ENCODE measurements at regions not wholly inside any gene's neighbourhood (a gene's known extent, or its start where the extent isn't known, plus 50 kb on each side); places are given as distances from the start of the nearest gene placed in this dataset.

DNA sequence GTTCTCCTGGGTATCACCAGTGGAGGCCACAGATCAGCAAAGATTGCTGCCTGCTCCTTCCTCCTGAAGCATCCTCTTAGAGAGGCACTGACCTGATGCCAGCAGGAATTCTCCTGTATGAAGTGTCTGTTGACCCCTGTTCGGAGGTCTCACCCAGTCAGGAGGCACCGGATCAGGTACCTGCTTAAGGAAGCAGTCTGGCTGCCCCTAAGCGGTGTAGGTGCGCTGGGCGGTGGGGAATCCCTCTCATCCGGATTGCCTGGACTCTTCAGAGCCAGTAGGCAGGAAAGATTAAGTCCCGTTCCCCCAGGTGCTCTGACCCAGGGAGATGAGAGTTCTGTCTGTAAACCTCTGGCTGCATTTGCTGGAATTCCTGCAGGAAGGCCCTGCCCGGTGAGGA, 455.2 kb downstream of the CCDC91 start:
- TF ChIP-seq POLR2AphosphoS5 (IDR thresholded peaks at IDR 0.05; ENCODE audit: low read depth) (no peak), SPI1 (IDR thresholded peaks at IDR 0.05; ENCODE audit: borderline replicate concordance, low read depth) (no peak)
- TF ChIP-seq, protein P1, sequence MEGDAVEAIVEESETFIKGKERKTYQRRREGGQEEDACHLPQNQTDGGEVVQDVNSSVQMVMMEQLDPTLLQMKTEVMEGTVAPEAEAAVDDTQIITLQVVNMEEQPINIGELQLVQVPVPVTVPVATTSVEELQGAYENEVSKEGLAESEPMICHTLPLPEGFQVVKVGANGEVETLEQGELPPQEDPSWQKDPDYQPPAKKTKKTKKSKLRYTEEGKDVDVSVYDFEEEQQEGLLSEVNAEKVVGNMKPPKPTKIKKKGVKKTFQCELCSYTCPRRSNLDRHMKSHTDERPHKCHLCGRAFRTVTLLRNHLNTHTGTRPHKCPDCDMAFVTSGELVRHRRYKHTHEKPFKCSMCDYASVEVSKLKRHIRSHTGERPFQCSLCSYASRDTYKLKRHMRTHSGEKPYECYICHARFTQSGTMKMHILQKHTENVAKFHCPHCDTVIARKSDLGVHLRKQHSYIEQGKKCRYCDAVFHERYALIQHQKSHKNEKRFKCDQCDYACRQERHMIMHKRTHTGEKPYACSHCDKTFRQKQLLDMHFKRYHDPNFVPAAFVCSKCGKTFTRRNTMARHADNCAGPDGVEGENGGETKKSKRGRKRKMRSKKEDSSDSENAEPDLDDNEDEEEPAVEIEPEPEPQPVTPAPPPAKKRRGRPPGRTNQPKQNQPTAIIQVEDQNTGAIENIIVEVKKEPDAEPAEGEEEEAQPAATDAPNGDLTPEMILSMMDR (IDR thresholded peaks at IDR 0.05; ENCODE audit: insufficient read depth, low read length), result no peak
- TF ChIP-seq, protein P2, sequence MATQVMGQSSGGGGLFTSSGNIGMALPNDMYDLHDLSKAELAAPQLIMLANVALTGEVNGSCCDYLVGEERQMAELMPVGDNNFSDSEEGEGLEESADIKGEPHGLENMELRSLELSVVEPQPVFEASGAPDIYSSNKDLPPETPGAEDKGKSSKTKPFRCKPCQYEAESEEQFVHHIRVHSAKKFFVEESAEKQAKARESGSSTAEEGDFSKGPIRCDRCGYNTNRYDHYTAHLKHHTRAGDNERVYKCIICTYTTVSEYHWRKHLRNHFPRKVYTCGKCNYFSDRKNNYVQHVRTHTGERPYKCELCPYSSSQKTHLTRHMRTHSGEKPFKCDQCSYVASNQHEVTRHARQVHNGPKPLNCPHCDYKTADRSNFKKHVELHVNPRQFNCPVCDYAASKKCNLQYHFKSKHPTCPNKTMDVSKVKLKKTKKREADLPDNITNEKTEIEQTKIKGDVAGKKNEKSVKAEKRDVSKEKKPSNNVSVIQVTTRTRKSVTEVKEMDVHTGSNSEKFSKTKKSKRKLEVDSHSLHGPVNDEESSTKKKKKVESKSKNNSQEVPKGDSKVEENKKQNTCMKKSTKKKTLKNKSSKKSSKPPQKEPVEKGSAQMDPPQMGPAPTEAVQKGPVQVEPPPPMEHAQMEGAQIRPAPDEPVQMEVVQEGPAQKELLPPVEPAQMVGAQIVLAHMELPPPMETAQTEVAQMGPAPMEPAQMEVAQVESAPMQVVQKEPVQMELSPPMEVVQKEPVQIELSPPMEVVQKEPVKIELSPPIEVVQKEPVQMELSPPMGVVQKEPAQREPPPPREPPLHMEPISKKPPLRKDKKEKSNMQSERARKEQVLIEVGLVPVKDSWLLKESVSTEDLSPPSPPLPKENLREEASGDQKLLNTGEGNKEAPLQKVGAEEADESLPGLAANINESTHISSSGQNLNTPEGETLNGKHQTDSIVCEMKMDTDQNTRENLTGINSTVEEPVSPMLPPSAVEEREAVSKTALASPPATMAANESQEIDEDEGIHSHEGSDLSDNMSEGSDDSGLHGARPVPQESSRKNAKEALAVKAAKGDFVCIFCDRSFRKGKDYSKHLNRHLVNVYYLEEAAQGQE (IDR thresholded peaks at IDR 0.05; ENCODE audit: insufficient replicate concordance, low read depth), result no peak

Data from HL-60 (cell line).